ENCODE measurements at regions not wholly inside any gene's neighbourhood (a gene's known extent, or its start where the extent isn't known, plus 50 kb on each side); places are given as distances from the start of the nearest gene placed in this dataset.

DNA sequence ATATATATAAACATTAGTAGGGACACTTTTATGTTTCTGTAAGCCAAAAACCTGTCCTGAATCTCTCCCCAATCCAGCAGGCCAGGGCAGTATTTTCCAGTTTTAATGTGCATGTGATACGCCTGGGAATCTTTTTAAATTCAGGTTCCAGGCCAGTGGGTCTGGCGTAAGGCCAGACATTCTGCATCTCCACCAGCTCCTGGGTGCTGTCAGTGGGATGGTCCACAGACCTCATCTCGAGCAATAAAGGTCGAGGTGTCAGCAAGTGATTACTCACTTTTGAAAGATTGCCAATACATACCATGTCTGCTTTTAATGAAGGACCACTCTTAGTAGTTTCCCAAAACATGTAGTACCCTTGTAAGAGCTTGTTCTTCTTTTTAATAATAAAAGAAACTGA is 189.9 kb upstream of the SH3BP4 start:
- TF ChIP-seq, protein P1, sequence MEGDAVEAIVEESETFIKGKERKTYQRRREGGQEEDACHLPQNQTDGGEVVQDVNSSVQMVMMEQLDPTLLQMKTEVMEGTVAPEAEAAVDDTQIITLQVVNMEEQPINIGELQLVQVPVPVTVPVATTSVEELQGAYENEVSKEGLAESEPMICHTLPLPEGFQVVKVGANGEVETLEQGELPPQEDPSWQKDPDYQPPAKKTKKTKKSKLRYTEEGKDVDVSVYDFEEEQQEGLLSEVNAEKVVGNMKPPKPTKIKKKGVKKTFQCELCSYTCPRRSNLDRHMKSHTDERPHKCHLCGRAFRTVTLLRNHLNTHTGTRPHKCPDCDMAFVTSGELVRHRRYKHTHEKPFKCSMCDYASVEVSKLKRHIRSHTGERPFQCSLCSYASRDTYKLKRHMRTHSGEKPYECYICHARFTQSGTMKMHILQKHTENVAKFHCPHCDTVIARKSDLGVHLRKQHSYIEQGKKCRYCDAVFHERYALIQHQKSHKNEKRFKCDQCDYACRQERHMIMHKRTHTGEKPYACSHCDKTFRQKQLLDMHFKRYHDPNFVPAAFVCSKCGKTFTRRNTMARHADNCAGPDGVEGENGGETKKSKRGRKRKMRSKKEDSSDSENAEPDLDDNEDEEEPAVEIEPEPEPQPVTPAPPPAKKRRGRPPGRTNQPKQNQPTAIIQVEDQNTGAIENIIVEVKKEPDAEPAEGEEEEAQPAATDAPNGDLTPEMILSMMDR (IDR thresholded peaks at IDR 0.05) = no peak
- TF ChIP-seq POLR2A (IDR thresholded peaks at IDR 0.05) (no peak), POLR2AphosphoS5 (IDR thresholded peaks at IDR 0.05) (no peak)
